Spleen (tissue), 11 donors: ENCODE measurements at regions not wholly inside any gene's neighbourhood (a gene's known extent, or its start where the extent isn't known, plus 50 kb on each side); places are given as distances from the start of the nearest gene placed in this dataset.

Source experiments
- DNase-seq: peaks from one replicate; pipeline ENCODE4 v3.0.0-alpha.2; 2020
- H3K27ac ChIP-seq, 8 donors: fragments of 200-600 bp; sonication (generic) in 7 of 8; 1 replicate in 4 of 8; 2 replicates in 4 of 8; pipeline versions ENCODE4 v1.5.0 to v1.8.0; 2016 to 2021; ENCODE audit warnings: inconsistent platforms in 4 of 8, mild to moderate bottlenecking in 4 of 8, moderate library complexity in 1 of 8
- H3K27me3 ChIP-seq, 7 donors: fragments of 200-600 bp; sonication (generic) in 6 of 7; replicated peaks in 1 of 7; 1 replicate in 4 of 7; 2 replicates in 3 of 7; pipeline versions ENCODE4 v1.5.0 to v1.8.0; 2016 to 2021; ENCODE audit warnings: inconsistent platforms in 3 of 7, mild to moderate bottlenecking in 1 of 7
- H3K36me3 ChIP-seq, 6 donors: fragments of 200-600 bp; sonication (generic) in 5 of 6; 1 replicate in 4 of 6; 2 replicates in 2 of 6; pipeline versions ENCODE4 v1.5.0 to v1.8.0; 2016 to 2021; ENCODE audit warnings: inconsistent platforms in 2 of 6
- H3K4me1 ChIP-seq, 6 donors: fragments of 200-600 bp; sonication (generic) in 5 of 6; 1 replicate in 3 of 6; 2 replicates in 3 of 6; pipeline versions ENCODE4 v1.5.0 to v1.8.0; 2016 to 2021; ENCODE audit warnings: inconsistent platforms in 3 of 6
- H3K4me3 ChIP-seq, 8 donors: fragments of 200-600 bp; sonication (generic) in 7 of 8; 1 replicate in 4 of 8; 2 replicates in 4 of 8; pipeline versions ENCODE4 v1.5.0 to v1.8.0; 2016 to 2021; ENCODE audit warnings: inconsistent platforms in 4 of 8, mild to moderate bottlenecking in 4 of 8, moderate library complexity in 2 of 8
- H3K9me3 ChIP-seq, 8 donors: fragments of 200-600 bp; sonication (generic) in 7 of 8; 1 replicate in 4 of 8; 2 replicates in 4 of 8; pipeline versions ENCODE4 v1.5.0 to v1.8.0; 2016 to 2021; ENCODE audit warnings: inconsistent platforms in 4 of 8
- POLR2A ChIP-seq, 3 donors: fragments of 450-650 bp; IDR thresholded peaks; one replicate each; pipeline ENCODE4 v1.5.1; 2017; ENCODE audit warnings: antibody characterized with exemption in 3 of 3, mild to moderate bottlenecking in 1 of 3
- POLR2AphosphoS5 ChIP-seq, 3 donors: sonication (generic); formaldehyde crosslinking; IDR thresholded peaks; one replicate each; pipeline ENCODE4 v1.5.1; 2017; ENCODE audit warnings: antibody characterized with exemption in 3 of 3
- WGBS, 5 donors: extraction: QIAGEN DNeasy Blood & Tissue Kit in 3 of 5; methylation state at CpG; one replicate each; pipeline versions ENCODE4 v1.1.5 to v1.1.7; 2013 to 2018; 5-methylcytosine and 5-hydroxymethylcytosine counted together
- intact Hi-C: fragments of 100-400 bp; cut with DNase I; formaldehyde crosslinking; loops from one replicate; pipeline ENCODE4 v1.15.0; 2023; ENCODE audit warnings: low total_unique reads
- TF ChIP-seq, protein P1 (sequence below), 11 experiments: fragments of 200-600 bp in 7 of 11; fragments of 450-650 bp in 4 of 11; sonication (generic) in 4 of 11; IDR thresholded peaks in 8 of 11; conservative IDR thresholded peaks in 3 of 11; 1 replicate in 7 of 11; 2 replicates in 4 of 11; pipeline versions ENCODE4 v1.4.0 to v1.8.0; 2016 to 2021; ENCODE audit warnings: antibody characterized with exemption in 11 of 11, inconsistent platforms in 4 of 11, mild to moderate bottlenecking in 1 of 11
- donor health status: healthy with polysubstance abuse.
- donor health status: DM: no; HTN: no; CAD: no; lungs with moderate emphysema.
- donor health status: DM: no; HTN: no; CAD: no.
- donor health status: Bipolar disorder and iron deficiency.
- donor health status: healthy.
- donor health status: DM: no; HTN: no; CAD: no.
- donor health status: DM: yes; HTN: yes; CAD: no.

DNA sequence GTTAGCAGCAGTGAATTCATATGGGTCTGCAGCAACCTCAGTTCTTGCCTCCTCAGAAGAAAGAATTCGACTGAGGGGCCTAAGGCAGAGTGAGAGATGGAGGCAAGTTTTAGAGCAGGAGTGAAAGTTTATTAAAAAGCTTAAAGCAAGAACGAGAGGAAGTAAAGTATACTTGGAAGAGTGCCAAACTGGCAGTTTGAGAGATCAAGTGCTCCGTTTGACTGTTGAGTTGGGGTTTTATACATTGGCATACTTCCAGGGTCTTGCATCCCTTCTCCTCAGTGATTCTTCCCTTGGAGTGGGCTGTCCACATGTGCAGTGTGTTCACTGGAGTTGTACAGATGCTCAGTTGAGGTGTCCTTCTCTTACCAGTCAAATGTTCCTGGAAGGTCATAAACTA, 203.6 kb downstream of the SPATA31D1 start:
- intact Hi-C loops: no loop called here
- WGBS, 5 donors: 22 to 28% (median 27%) methylated on average over 3 of the region's 3 CpGs
- TF ChIP-seq, protein P1, sequence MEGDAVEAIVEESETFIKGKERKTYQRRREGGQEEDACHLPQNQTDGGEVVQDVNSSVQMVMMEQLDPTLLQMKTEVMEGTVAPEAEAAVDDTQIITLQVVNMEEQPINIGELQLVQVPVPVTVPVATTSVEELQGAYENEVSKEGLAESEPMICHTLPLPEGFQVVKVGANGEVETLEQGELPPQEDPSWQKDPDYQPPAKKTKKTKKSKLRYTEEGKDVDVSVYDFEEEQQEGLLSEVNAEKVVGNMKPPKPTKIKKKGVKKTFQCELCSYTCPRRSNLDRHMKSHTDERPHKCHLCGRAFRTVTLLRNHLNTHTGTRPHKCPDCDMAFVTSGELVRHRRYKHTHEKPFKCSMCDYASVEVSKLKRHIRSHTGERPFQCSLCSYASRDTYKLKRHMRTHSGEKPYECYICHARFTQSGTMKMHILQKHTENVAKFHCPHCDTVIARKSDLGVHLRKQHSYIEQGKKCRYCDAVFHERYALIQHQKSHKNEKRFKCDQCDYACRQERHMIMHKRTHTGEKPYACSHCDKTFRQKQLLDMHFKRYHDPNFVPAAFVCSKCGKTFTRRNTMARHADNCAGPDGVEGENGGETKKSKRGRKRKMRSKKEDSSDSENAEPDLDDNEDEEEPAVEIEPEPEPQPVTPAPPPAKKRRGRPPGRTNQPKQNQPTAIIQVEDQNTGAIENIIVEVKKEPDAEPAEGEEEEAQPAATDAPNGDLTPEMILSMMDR (IDR thresholded peaks at IDR 0.05 in 8 of 11, conservative IDR thresholded peaks at IDR 0.05 in 3 of 11): no peak
- TF ChIP-seq POLR2A (IDR thresholded peaks at IDR 0.05) (no peak), POLR2AphosphoS5 (IDR thresholded peaks at IDR 0.05) (no peak)
- no peak for DNase-seq
- H3K27ac ChIP-seq: no peak overlapping the region
- H3K36me3 ChIP-seq: no peaks in the 10 kb centered on the region
- peaks cover 0 to 16% (median 5%) of the 10 kb centered on the region in 8 donors for H3K9me3 ChIP-seq
- no peaks in the 10 kb centered on the region for H3K4me1 ChIP-seq
- no peaks in the 10 kb centered on the region for H3K27me3 ChIP-seq
- H3K4me3 ChIP-seq: no peak overlapping the region

DNA sequence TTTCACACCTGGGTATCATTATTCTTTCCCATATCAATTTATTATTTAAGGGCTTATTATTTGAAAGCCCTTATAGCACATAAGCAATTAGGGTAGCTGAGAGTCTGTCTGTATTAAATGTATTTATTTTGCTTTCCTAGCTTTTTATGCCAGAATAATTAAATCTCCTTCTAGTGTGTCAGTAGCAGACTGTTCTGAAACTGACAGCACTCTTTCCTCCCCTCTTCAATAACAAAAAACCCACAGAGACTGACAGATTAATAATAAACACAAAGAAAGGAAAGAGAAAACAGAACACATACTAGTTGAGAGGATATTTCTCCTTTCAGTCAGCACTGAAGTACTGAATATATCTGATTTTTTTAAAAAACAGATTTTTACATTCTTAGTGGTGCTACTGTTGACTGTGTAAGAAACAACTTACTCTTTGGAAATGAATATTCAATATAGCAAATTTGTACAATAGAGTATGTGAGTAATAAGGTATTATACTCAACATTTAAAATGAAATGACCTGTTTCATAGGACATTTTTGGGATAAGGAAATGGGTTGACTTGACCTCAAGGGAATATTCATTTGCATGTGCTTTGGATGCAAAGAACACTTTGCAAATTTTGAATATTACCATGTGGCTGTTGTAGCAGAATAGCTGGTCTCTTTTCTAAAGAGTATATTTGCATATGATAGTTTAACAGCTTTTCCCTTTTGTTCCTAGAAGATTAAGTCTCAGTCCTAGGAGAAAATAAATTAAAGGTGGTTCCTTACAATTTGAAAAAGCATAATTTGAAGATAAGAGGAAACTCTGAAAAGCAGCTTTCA, 208.3 kb downstream of the SPATA31D1 start:
- no peak for TF ChIP-seq POLR2AphosphoS5 (IDR thresholded peaks at IDR 0.05)
- TF ChIP-seq, protein P1 (IDR thresholded peaks at IDR 0.05 in 8 of 11, conservative IDR thresholded peaks at IDR 0.05 in 3 of 11): no peak

DNA sequence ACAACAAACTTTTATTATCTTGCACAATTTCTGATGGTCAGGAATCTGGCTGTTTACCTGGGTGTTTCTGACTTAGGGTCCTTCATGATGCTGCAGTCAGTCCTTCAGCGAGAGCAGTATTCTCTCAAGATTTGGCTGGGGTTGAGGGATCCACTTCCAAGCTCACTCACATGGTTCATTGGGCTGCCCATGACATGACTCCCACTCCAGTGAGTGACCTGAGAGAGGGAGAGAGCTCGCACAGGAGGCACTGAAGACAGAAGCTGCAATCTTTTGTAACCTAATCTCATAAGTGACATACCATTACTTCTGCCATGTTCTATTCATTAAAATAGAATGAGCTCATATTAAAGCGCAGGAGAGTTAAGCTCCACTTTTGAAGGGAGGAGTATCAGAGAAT, 212.6 kb downstream of the SPATA31D1 start:
- no peak overlapping the region for H3K27ac ChIP-seq
- no peaks in the 10 kb centered on the region for H3K36me3 ChIP-seq
- intact Hi-C loops: no loop called here
- H3K9me3 ChIP-seq: no peaks in the 10 kb centered on the region
- no peaks in the 10 kb centered on the region for H3K27me3 ChIP-seq
- TF ChIP-seq, protein P1 (IDR thresholded peaks at IDR 0.05 in 8 of 11, conservative IDR thresholded peaks at IDR 0.05 in 3 of 11): no peak
- TF ChIP-seq POLR2A (IDR thresholded peaks at IDR 0.05) (no peak), POLR2AphosphoS5 (IDR thresholded peaks at IDR 0.05) (no peak)
- no peaks in the 10 kb centered on the region for H3K4me1 ChIP-seq
- 72 to 99% (median 80%) methylated on average over 3 of the region's 3 CpGs for WGBS, 5 donors
- H3K4me3 ChIP-seq: no peak overlapping the region
- no peak for DNase-seq

More for the DNA sequence above, 208.3 kb downstream of the SPATA31D1 start:
- H3K27ac ChIP-seq: no peak overlapping the region
- intact Hi-C loops: no loop called here
- H3K4me3 ChIP-seq: no peak overlapping the region
- no peaks in the 10 kb centered on the region for H3K4me1 ChIP-seq
- no peaks in the 10 kb centered on the region for H3K27me3 ChIP-seq
- H3K36me3 ChIP-seq: no peaks in the 10 kb centered on the region
- peaks cover 0 to 16% (median 5%) of the 10 kb centered on the region in 8 donors for H3K9me3 ChIP-seq
- no peak for DNase-seq

DNA sequence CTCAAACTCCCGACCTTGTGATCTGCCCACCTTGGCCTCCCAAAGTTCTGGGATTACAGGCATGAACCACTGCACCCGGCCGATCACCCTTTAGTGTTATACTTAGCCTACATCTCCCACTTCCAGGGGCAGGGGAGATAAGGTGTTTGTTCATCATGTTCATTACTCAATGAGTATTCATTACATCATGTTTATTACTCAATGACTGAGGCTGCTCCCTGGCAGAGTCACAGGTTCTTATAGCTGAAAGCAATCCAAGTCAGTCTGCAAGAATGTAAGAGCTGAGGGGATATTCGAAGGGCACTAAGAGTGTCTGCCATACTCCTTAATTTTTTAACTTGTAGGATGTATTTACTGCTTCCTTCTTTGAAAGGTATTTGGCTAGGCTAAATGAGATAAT, 214.2 kb downstream of the SPATA31D1 start:
- WGBS, 5 donors: 79 to 93% (median 87%) methylated on average over 4 of the region's 4 CpGs
- intact Hi-C loops: no loop called here
- Histone ChIP-seq H3K4me3 (no peak overlapping the region), H3K27me3 (no peaks in the 10 kb centered on the region), H3K9me3 (no peaks in the 10 kb centered on the region), H3K27ac (no peak overlapping the region), H3K4me1 (no peaks in the 10 kb centered on the region), H3K36me3 (no peaks in the 10 kb centered on the region)
- DNase-seq: no peak
- TF ChIP-seq, protein P1 (IDR thresholded peaks at IDR 0.05 in 8 of 11, conservative IDR thresholded peaks at IDR 0.05 in 3 of 11): no peak
- no peak for TF ChIP-seq POLR2AphosphoS5 (IDR thresholded peaks at IDR 0.05)
- no peak for TF ChIP-seq POLR2A (IDR thresholded peaks at IDR 0.05)
